ENCODE measurements at regions not wholly inside any gene's neighbourhood (a gene's known extent, or its start where the extent isn't known, plus 50 kb on each side); places are given as distances from the start of the nearest gene placed in this dataset.

DNA sequence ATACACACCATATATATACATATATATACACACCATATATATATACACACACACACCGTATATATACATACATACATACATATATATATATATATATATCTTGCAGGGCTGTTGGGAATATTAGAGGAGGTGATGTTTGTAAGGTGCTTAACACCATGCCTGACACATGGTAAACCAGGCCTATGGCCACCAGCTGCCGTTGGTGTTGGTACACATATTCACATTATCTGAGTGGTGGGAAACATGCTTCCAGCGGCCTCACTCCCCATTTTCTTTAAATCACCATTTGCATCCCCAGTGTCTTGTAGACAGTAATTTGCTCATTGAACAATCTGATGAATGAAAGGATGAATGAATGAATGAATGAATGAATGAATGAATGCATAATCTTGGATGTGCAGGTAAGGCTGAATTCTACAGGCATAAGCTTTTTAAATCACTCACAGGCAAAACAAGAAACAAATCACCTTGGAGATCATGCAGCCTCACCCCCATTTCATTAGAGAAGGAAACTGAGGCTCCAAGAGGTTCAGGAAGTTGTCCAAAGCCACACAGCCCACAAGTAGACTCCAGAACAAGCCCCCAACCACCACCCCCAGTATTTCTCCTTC is 527.8 kb downstream of the MIAT start:
- Histone ChIP-seq H3K9me3 (replicated peaks; ENCODE audit: insufficient read depth, low read length) (no peaks in the 10 kb centered on the region), H3K9ac (ENCODE audit: low read length) (no peak overlapping the region), H3K27me3 (replicated peaks; ENCODE audit: insufficient read depth, low read length) (peaks cover 76% of the 10 kb centered on the region), H3F3A (ENCODE audit: insufficient read depth, low read length) (no peaks in the 10 kb centered on the region), H3K4me3 (ENCODE audit: low read length) (no peak overlapping the region), H3K36me3 (replicated peaks; ENCODE audit: insufficient read depth, low read length) (no peaks in the 10 kb centered on the region), H3K9me2 (replicated peaks; ENCODE audit: insufficient read depth, low read length) (no peaks in the 10 kb centered on the region), H3K27ac (ENCODE audit: low read length) (no peak overlapping the region), H3K4me1 (ENCODE audit: low read length) (no peaks in the 10 kb centered on the region), H3K79me2 (ENCODE audit: low read length) (no peaks in the 10 kb centered on the region), H3K4me2 (ENCODE audit: low read depth, low read length) (no peak overlapping the region), H4K20me1 (ENCODE audit: insufficient read depth, low read length) (no peaks in the 10 kb centered on the region), H2AFZ (ENCODE audit: low read length) (no peak overlapping the region)
- no peak for TF ChIP-seq EZH2phosphoT487 (IDR thresholded peaks at IDR 0.05; ENCODE audit: low read length)
- TF ChIP-seq, protein P1, sequence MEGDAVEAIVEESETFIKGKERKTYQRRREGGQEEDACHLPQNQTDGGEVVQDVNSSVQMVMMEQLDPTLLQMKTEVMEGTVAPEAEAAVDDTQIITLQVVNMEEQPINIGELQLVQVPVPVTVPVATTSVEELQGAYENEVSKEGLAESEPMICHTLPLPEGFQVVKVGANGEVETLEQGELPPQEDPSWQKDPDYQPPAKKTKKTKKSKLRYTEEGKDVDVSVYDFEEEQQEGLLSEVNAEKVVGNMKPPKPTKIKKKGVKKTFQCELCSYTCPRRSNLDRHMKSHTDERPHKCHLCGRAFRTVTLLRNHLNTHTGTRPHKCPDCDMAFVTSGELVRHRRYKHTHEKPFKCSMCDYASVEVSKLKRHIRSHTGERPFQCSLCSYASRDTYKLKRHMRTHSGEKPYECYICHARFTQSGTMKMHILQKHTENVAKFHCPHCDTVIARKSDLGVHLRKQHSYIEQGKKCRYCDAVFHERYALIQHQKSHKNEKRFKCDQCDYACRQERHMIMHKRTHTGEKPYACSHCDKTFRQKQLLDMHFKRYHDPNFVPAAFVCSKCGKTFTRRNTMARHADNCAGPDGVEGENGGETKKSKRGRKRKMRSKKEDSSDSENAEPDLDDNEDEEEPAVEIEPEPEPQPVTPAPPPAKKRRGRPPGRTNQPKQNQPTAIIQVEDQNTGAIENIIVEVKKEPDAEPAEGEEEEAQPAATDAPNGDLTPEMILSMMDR (IDR thresholded peaks at IDR 0.05; ENCODE audit: low read length): no peak
- no peak for TF ChIP-seq EZH2 (optimal IDR thresholded peaks at IDR 0.05; ENCODE audit: low read depth, low read length)
- DNase-seq: no peak

DNA sequence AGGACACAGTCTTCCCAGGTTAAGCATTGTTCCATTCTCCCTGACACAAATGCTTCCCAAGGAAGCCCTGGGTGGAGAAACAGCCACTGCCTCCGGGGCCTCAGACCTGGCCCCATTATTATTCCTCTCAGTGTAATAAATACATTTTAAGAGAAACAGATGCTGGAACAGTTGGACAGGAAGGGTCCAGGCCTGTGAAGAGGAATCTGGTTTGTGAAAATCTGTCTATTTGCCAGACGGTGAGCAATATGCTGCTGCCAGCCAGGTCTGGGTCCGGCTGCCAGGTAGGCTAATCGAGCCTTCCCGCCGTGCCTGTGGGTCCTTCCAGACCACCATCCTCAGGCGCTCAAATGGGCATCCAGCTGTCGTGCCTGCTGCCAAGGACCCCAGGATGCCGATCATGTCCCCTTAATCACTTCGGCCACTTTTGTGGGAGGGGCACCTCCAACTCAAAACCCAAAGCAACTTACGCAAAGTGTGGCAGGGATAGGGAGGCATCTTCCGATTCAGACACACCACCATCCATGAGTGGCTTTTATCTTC is 528.4 kb downstream of the MIAT start:
- no peak for DNase-seq
- no peaks in the 10 kb centered on the region for H4K20me1 ChIP-seq (ENCODE audit: insufficient read depth, low read length)

DNA sequence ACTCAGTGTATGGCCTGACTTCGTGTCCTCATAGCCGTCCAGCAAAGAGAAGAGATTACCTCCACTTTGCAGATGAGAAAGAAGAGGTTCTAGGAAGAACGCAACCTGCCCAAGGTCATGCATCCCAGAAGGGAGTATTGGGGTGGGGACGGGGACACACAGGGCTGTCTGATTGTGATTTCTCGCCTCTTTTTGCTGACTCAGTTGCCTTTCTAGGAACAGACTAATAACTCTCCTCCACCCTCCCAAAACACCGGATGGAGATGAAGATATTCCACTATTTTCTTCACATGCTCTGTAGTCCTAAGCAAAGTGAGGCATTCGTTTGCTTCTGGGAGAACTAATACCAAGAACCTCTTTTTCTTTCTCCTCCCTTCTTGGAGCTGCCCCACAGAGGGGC is 529.3 kb downstream of the MIAT start:
- H3K9me2 ChIP-seq (replicated peaks; ENCODE audit: insufficient read depth, low read length): no peaks in the 10 kb centered on the region
- H3K9me3 ChIP-seq (replicated peaks; ENCODE audit: insufficient read depth, low read length): no peaks in the 10 kb centered on the region
- H3K27me3 ChIP-seq (replicated peaks; ENCODE audit: insufficient read depth, low read length): peaks cover 79% of the 10 kb centered on the region
- no peak for DNase-seq
- H3F3A ChIP-seq (ENCODE audit: insufficient read depth, low read length): no peaks in the 10 kb centered on the region
- no peaks in the 10 kb centered on the region for H3K36me3 ChIP-seq (replicated peaks; ENCODE audit: insufficient read depth, low read length)
- H3K27ac ChIP-seq (ENCODE audit: low read length): no peak overlapping the region
- H3K4me2 ChIP-seq (ENCODE audit: low read depth, low read length): no peak overlapping the region
- H3K9ac ChIP-seq (ENCODE audit: low read length): no peak overlapping the region
- TF ChIP-seq EZH2phosphoT487 (IDR thresholded peaks at IDR 0.05; ENCODE audit: low read length) (no peak), EZH2 (optimal IDR thresholded peaks at IDR 0.05; ENCODE audit: low read depth, low read length) (no peak)
- TF ChIP-seq, protein P1 (IDR thresholded peaks at IDR 0.05; ENCODE audit: low read length): no peak
- no peak overlapping the region for H3K4me3 ChIP-seq (ENCODE audit: low read length)
- no peaks in the 10 kb centered on the region for H3K79me2 ChIP-seq (ENCODE audit: low read length)
- H2AFZ ChIP-seq (ENCODE audit: low read length): no peak overlapping the region
- H4K20me1 ChIP-seq (ENCODE audit: insufficient read depth, low read length): no peaks in the 10 kb centered on the region
- no peaks in the 10 kb centered on the region for H3K4me1 ChIP-seq (ENCODE audit: low read length)

More for the DNA sequence above, 528.4 kb downstream of the MIAT start:
- Histone ChIP-seq H3K9ac (ENCODE audit: low read length) (no peak overlapping the region), H3K4me1 (ENCODE audit: low read length) (no peaks in the 10 kb centered on the region), H3K4me2 (ENCODE audit: low read depth, low read length) (no peak overlapping the region), H3K9me2 (replicated peaks; ENCODE audit: insufficient read depth, low read length) (no peaks in the 10 kb centered on the region), H3K9me3 (replicated peaks; ENCODE audit: insufficient read depth, low read length) (no peaks in the 10 kb centered on the region), H3F3A (ENCODE audit: insufficient read depth, low read length) (no peaks in the 10 kb centered on the region), H3K27ac (ENCODE audit: low read length) (no peak overlapping the region), H3K36me3 (replicated peaks; ENCODE audit: insufficient read depth, low read length) (no peaks in the 10 kb centered on the region), H3K79me2 (ENCODE audit: low read length) (no peaks in the 10 kb centered on the region), H3K4me3 (ENCODE audit: low read length) (no peak overlapping the region), H2AFZ (ENCODE audit: low read length) (no peak overlapping the region), H3K27me3 (replicated peaks; ENCODE audit: insufficient read depth, low read length) (peaks cover 79% of the 10 kb centered on the region)
- TF ChIP-seq EZH2 (optimal IDR thresholded peaks at IDR 0.05; ENCODE audit: low read depth, low read length) (no peak), EZH2phosphoT487 (IDR thresholded peaks at IDR 0.05; ENCODE audit: low read length) (no peak)
- TF ChIP-seq, protein P1 (IDR thresholded peaks at IDR 0.05; ENCODE audit: low read length): no peak

Data from MM.1S (cell line).